GM21619 (cell line): ENCODE measurements at regions not wholly inside any gene's neighbourhood (a gene's known extent, or its start where the extent isn't known, plus 50 kb on each side); places are given as distances from the start of the nearest gene placed in this dataset.

Experiments
- ATAC-seq: cut with Tn5 transposase; IDR thresholded peaks from one replicate; pipeline ENCODE4 v1.9.1; 2021; ENCODE audit not compliant: unreplicated experiment

- ATAC-seq: peak; percentile 75
These were observed 205.0 kb upstream of the RFC3 start for GRCh38 chr13:33612641-33613638.

GRCh38 chr13:33615436-33615835 is 202.5 kb upstream of the RFC3 start:
- no peak for ATAC-seq

- no peak for ATAC-seq
These were observed 201.8 kb upstream of the RFC3 start for GRCh38 chr13:33616130-33616529.

GRCh38 chr13:33617055-33617454 is 200.9 kb upstream of the RFC3 start:
- no peak for ATAC-seq

GRCh38 chr13:33624253-33624652 is 193.7 kb upstream of the RFC3 start:
- ATAC-seq: no peak

- no peak for ATAC-seq
These were observed 193.2 kb upstream of the RFC3 start for GRCh38 chr13:33624740-33625139.

GRCh38 chr13:33626407-33626806 is 191.5 kb upstream of the RFC3 start:
- ATAC-seq: no peak

- no peak for ATAC-seq
These were observed 189.3 kb upstream of the RFC3 start for GRCh38 chr13:33628662-33629061.

- ATAC-seq: no peak
These were observed 188.2 kb upstream of the RFC3 start for GRCh38 chr13:33629605-33630360.

- ATAC-seq: no peak
These were observed 184.0 kb upstream of the RFC3 start for GRCh38 chr13:33633701-33634545.

GRCh38 chr13:33634546-33634982 is 183.4 kb upstream of the RFC3 start:
- no peak for ATAC-seq

- ATAC-seq: no peak
These were observed 181.7 kb upstream of the RFC3 start for GRCh38 chr13:33636243-33636642.

GRCh38 chr13:33636955-33637670 is 180.8 kb upstream of the RFC3 start:
- ATAC-seq: no peak

- no peak for ATAC-seq
These were observed 179.8 kb upstream of the RFC3 start for GRCh38 chr13:33637978-33638743.

GRCh38 chr13:33639158-33639557 is 178.8 kb upstream of the RFC3 start:
- no peak for ATAC-seq

- ATAC-seq: peak; percentile 70
These were observed 178.3 kb upstream of the RFC3 start for GRCh38 chr13:33639626-33640080.

GRCh38 chr13:33640832-33641231 is 177.1 kb upstream of the RFC3 start:
- no peak for ATAC-seq

GRCh38 chr13:33642374-33643065 is 175.4 kb upstream of the RFC3 start:
- no peak for ATAC-seq
